Thyroid gland (tissue), 4 donors: ENCODE measurements at regions not wholly inside any gene's neighbourhood (a gene's known extent, or its start where the extent isn't known, plus 50 kb on each side); places are given as distances from the start of the nearest gene placed in this dataset.

Experiments used
- CTCF ChIP-seq, 6 experiments: fragments of 200-600 bp in 3 of 6; fragments of 450-650 bp in 3 of 6; sonication (generic) in 3 of 6; IDR thresholded peaks; one replicate each; pipeline ENCODE4 v1.5.1; 2016 to 2019; ENCODE audit warnings: antibody characterized with exemption in 6 of 6, mild to moderate bottlenecking in 2 of 6, inconsistent platforms in 1 of 6, moderate library complexity in 1 of 6
- POLR2A ChIP-seq, 2 donors: fragments of 450-650 bp; IDR thresholded peaks; one replicate each; pipeline ENCODE4 v1.6.1; 2017; ENCODE audit warnings: antibody characterized with exemption in 2 of 2, mild to moderate bottlenecking in 2 of 2, moderate library complexity in 1 of 2

- no peak for TF ChIP-seq CTCF (IDR thresholded peaks at IDR 0.05)
- no peak for TF ChIP-seq POLR2A (IDR thresholded peaks at IDR 0.05)
Measured at GRCh38 chr16:79498928-79499327, 101.6 kb downstream of the MAF start.
